Type B pancreatic cell (in vitro differentiated cells): ENCODE measurements at regions not wholly inside any gene's neighbourhood (a gene's known extent, or its start where the extent isn't known, plus 50 kb on each side); places are given as distances from the start of the nearest gene placed in this dataset.

Experiments
- DNase-seq: peaks from one replicate; pipeline ENCODE4 v3.0.0; 2021; ENCODE audit warnings: mixed read lengths; ENCODE audit not compliant: unreplicated experiment; ENCODE audit errors: extremely low spot score
- H3K27ac Mint-ChIP-seq: 2 replicates; pipeline ENCODE4 v1.8.0; 2021; ENCODE audit warnings: mild to moderate bottlenecking, mixed read lengths
- H3K27me3 Mint-ChIP-seq: 2 replicates; pipeline ENCODE4 v1.8.0; 2021; ENCODE audit warnings: mixed read lengths
- H3K36me3 Mint-ChIP-seq: 2 replicates; pipeline ENCODE4 v1.8.0; 2021; ENCODE audit warnings: mixed read lengths
- H3K4me1 Mint-ChIP-seq: one replicate; pipeline ENCODE4 v1.8.0; 2021; ENCODE audit warnings: mixed read lengths; ENCODE audit not compliant: unreplicated experiment
- H3K4me3 Mint-ChIP-seq: 2 replicates; pipeline ENCODE4 v1.8.0; 2021; ENCODE audit warnings: mild to moderate bottlenecking, mixed read lengths
- H3K9me3 Mint-ChIP-seq: 2 replicates; pipeline ENCODE4 v1.8.0; 2021; ENCODE audit warnings: mixed read lengths
- CTCF ChIP-seq: fragments of 200-600 bp; sonication (generic); conservative IDR thresholded peaks from 2 replicates; pipeline ENCODE4 v1.5.0; 2021; ENCODE audit warnings: antibody characterized with exemption, mild to moderate bottlenecking

GRCh38 chr6:47106216-47106615 lies 64.1 kb upstream of the ADGRF1 start:
- Mint-ChIP-seq H3K9me3 (no peaks in the 10 kb centered on the region), H3K4me3 (no peak overlapping the region), H3K4me1 (peaks cover 29% of the 10 kb centered on the region), H3K27me3 (no peaks in the 10 kb centered on the region), H3K36me3 (no peaks in the 10 kb centered on the region), H3K27ac (peak overlapping the region; percentile 42)
- no peak for TF ChIP-seq CTCF
- no peak for DNase-seq

GRCh38 chr6:47105469-47106178 lies 63.5 kb upstream of the ADGRF1 start:
- no peak for DNase-seq
- no peak for TF ChIP-seq CTCF
- no peak overlapping the region for H3K4me3 Mint-ChIP-seq
- peaks cover 28% of the 10 kb centered on the region for H3K4me1 Mint-ChIP-seq
- no peaks in the 10 kb centered on the region for H3K9me3 Mint-ChIP-seq
- peaks cover 3% of the 10 kb centered on the region for H3K36me3 Mint-ChIP-seq
- no peaks in the 10 kb centered on the region for H3K27me3 Mint-ChIP-seq
- peak overlapping the region; percentile 42 for H3K27ac Mint-ChIP-seq

GRCh38 chr6:47103931-47104330 lies 61.8 kb upstream of the ADGRF1 start:
- Mint-ChIP-seq H3K4me1 (peaks cover 23% of the 10 kb centered on the region), H3K27me3 (no peaks in the 10 kb centered on the region), H3K9me3 (no peaks in the 10 kb centered on the region), H3K4me3 (no peak overlapping the region), H3K36me3 (peaks cover 3% of the 10 kb centered on the region), H3K27ac (no peak overlapping the region)
- no peak for TF ChIP-seq CTCF
- no peak for DNase-seq

GRCh38 chr6:47102331-47102730 lies 60.2 kb upstream of the ADGRF1 start:
- no peak for TF ChIP-seq CTCF
- Mint-ChIP-seq H3K36me3 (peaks cover 3% of the 10 kb centered on the region), H3K4me1 (peaks cover 16% of the 10 kb centered on the region), H3K27ac (no peak overlapping the region), H3K4me3 (no peak overlapping the region), H3K9me3 (no peaks in the 10 kb centered on the region), H3K27me3 (no peaks in the 10 kb centered on the region)
- DNase-seq, result no peak

- Mint-ChIP-seq H3K36me3 (peaks cover 3% of the 10 kb centered on the region), H3K9me3 (no peaks in the 10 kb centered on the region), H3K27me3 (no peaks in the 10 kb centered on the region), H3K27ac (no peak overlapping the region), H3K4me3 (no peak overlapping the region), H3K4me1 (peaks cover 17% of the 10 kb centered on the region)
- no peak for DNase-seq
- TF ChIP-seq CTCF, result no peak
Measured at GRCh38 chr6:47098570-47098993, 56.5 kb upstream of the ADGRF1 start.
